HG02981 (cell line): ENCODE measurements at regions not wholly inside any gene's neighbourhood (a gene's known extent, or its start where the extent isn't known, plus 50 kb on each side); places are given as distances from the start of the nearest gene placed in this dataset.
A peak's percentile ranks its signal among the peaks of the same experiment; 100 is the strongest.

ENCODE experiments used
- ATAC-seq: cut with Tn5 transposase; IDR thresholded peaks from one replicate; pipeline ENCODE4 v1.9.1; 2021; ENCODE audit warnings: mild to moderate bottlenecking, moderate library complexity; ENCODE audit not compliant: unreplicated experiment

GRCh38 chr13:48761256-48761655, 107.5 kb downstream of the CYSLTR2 start:
- ATAC-seq = no peak

DNA sequence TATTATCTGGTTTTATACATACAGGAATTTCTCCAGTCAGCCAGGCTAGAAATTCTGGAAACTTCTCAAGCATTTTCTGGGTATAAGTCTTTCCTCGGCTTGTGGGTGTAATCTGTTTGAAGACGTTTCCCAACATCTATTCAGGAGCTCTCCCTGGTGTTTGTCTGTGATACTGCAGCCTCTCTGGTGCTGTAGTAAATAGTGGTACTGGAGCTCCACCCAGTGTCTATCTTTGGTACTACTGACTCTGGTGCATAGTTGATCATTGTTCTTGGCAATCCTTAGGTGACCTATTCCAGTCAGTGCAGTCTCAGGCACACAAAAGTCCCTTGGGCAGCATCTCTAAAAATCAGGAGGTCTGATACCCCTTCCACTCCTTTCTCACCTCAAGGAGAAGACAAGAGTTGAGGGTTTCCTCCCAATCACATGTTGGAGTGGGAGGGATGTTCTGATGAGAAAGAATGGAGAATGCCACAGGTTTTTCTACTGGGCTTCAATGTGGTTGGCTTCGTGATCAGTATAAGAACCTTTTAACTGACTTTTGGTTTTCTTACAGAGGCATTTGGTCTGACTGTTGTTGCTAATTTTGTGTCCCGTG, 115.5 kb downstream of the CYSLTR2 start:
- ATAC-seq = peak; percentile 95

- no peak for ATAC-seq
These were observed 116.6 kb downstream of the CYSLTR2 start for GRCh38 chr13:48770372-48770771.

DNA sequence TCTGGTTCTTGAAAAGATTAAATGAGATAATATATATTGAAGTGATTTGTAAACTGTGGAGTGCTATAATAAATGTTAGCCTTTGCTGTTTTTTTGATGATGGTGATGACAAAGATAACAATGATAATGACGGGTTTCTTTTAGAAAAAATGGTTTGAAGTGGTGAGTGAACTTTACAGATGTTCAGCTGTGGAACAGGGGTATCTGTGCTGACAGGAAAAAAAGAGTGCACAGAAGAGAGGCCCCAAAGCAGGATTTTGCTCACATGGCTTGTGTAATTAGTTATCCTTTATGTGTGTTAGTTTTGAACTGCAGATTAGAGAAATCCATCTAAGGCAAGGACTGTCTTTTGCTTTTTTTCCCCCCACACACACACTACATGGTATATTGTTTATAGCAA, 119.2 kb downstream of the CYSLTR2 start:
- ATAC-seq = no peak

DNA sequence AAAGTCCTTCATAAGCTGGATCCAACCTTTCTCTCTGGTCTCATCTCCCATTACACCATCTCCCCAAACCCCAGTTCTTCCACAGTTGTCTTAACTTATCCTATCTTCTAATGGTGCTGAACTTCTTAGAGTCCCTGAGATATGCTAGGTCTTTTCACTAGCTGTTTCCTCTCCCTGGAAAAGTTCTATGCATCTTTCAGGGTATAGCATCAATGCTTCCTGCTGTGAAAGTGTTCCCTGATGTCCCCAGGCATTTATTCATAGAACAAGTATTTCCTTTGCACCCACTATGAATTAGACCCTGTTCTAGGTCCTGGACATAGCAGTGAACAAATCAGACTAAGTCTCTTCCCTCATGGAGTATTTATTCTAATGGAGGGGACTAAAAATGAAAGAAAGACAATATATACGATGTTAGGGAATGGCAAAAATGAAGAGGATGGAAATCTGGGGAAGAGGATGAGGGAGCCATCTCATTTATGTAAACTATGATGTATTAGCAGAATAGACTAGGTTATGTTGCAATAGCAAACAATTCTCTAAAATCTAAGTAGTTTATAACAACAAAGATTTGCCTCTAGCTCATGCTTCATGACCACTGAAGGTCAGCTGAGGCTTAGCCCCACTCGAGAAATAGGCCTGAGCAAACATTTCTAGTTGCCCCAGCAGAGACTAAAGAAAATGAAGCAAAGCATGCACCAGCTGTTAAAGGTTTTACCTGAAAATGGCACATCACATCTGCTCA, 120.0 kb downstream of the CYSLTR2 start:
- no peak for ATAC-seq

DNA sequence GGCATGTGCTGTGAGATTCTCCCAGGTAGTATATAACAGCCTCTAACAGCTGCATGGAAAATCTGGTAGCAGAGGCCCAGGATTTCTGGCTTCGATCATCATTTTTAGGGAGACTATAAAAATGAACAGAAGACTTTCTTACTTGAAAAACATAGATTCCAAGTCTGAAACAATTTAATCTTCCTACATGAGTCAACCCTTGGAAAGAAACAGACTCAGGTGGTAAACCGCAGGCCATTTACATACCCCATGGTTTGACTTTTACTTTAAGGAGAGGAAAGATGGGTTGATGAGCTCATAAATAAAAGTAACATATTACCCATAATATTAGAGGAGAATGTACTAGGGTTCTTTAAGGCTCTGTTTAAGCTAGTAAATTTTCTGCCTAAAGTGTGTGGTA, 121.6 kb downstream of the CYSLTR2 start:
- ATAC-seq = no peak

DNA sequence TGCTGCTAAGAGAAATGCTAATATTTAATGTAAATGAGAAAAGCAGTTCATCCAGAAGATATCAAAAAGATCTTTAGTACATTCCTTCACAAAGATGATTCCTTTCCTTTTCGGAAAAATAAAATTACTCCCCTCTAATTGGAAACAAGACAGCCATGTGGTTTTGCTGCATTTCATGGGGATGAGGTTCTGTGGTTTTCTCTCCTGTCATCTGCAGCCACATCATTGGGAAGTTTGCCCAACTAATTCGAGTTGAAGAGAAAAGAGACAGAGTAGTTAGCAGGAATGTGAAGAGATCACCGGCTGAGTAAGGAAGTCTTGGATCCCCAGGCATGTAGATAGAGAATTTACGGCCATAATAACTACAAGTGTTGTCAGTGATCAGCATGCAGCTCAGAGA, 122.1 kb downstream of the CYSLTR2 start:
- no peak for ATAC-seq

GRCh38 chr13:48776401-48776800, 122.7 kb downstream of the CYSLTR2 start:
- ATAC-seq = no peak

DNA sequence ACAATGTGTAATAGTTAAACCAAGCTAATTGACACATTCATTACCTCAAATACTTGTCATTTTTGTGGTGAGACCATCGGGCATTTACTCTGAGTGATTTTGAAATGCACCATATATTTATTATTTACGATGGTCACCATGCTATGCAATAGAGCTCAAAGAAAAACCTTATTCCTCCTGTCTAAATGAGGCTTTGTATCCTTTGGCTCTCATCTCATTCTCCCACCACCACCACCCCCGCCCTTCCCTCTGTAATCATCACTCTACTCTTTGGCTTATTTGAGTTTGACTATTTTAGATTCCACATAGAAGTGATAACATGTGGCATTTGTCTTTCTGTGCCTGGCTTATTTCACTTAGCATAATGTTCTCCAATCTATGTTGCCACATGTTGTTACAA, 124.9 kb downstream of the CYSLTR2 start:
- no peak for ATAC-seq

- no peak for ATAC-seq
These were observed 127.1 kb downstream of the CYSLTR2 start for GRCh38 chr13:48780713-48781341.

GRCh38 chr13:48782429-48782840, 128.7 kb downstream of the CYSLTR2 start:
- ATAC-seq = no peak

- ATAC-seq = no peak
These were observed 129.5 kb downstream of the CYSLTR2 start for GRCh38 chr13:48783181-48783630.

GRCh38 chr13:48783695-48784230, 130.0 kb downstream of the CYSLTR2 start:
- no peak for ATAC-seq

DNA sequence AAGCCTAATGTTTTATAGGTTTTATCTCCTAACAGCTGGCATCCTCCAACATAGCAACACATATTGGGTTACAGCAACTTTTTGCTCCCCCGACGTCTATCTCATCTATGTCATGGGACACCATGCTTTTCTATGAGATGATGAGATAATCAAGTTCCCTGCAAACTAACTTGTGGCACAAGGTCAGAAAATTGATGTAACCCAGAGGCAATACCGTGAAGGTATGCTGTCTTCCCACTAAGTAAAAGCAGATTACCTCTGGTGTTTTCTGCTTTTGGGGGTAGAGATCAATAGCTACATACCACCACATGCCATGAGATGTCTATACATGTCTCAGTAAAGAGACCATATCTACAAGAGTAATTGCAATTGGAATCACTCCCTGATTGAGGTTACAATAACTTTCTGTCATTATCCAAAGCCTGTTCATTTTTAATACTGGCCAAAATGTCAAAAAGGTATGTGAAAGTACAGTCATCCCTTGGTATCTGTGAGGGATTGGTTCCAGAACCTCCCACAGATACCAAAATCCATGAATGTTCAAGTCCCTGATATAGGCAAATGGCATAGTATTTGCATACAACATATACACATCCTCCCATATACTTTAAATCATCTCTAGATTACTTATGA, 131.3 kb downstream of the CYSLTR2 start:
- ATAC-seq = no peak

- ATAC-seq = no peak
These were observed 136.5 kb downstream of the CYSLTR2 start for GRCh38 chr13:48790199-48790598.

DNA sequence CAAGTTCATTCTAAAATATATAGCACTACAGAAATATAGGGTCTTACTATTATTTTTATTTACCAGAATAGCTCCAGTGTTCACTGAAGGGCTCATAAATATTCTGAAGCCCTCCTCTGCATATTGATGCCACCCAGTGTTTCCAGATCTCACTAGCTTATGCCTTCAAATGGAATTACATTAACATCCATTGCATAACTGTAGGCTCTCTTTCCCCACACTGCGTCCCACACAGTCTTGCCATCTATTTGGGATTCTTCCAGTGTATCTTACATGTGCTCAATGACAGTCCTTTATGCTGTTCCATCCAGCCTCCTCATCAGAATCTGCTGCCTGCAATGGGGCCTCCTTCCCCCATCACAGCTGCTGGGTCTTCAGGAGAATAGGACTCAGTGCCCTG, 137.2 kb downstream of the CYSLTR2 start:
- no peak for ATAC-seq

- ATAC-seq = no peak
These were observed 143.4 kb downstream of the CYSLTR2 start for GRCh38 chr13:48797127-48797526.

- ATAC-seq = no peak
These were observed 144.0 kb downstream of the CYSLTR2 start for GRCh38 chr13:48797761-48798160.

- no peak for ATAC-seq
These were observed 144.5 kb downstream of the CYSLTR2 start for GRCh38 chr13:48798180-48798579.

DNA sequence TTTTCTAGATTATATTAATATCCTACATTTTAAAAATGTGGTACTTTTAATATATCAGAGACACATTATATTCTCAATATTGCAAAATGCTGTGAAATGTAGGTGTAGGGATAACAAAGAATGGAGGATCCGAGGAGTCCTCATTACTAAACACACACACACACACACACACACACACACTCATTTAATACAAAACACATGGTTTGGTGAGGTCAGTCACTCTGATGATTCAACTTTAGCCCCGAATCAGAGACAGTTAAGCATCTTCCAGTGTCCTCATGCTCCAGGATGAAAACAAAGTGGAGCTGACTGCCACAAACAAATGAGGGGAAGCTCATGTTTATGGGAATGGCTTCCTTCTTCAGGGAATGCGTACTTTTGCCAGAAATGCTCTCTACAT, 147.5 kb downstream of the CYSLTR2 start:
- ATAC-seq = no peak

DNA sequence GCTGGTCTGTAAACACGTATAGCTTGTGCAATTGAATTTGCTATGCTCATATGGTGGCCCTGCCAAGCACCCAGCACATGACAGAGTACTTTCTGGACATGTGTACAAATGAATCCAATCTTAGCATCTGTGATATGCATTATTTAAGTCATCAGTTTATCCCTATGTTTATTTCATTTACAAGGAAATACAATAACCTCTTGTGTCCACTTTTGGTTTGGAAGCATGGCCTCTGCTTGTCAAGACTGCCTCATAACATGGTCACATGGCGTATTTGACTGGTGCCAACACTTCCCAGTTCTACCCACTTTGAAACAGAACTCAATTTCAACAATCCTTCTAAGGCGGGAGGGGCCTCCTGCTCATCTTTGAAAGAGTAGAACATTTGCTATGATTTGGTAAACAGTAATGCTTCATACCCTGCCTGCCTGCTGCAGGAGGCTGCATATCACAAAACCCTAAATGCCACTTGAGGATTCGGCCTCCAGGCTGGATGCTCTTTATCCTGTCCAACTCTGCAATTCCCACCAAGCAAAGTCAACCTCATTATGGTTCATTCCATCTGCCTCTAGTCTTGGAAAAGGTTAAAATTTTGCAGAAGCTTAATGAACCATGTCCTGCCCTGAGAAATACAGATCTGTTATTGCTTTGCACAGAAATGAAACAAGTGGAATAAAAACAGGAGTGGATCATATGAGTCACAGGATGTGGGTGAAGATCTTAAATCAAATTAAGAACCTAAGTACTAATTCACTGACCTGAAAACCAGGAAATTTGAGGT, 151.3 kb downstream of the CYSLTR2 start:
- ATAC-seq = no peak
